ENCODE measurements at regions not wholly inside any gene's neighbourhood (a gene's known extent, or its start where the extent isn't known, plus 50 kb on each side); places are given as distances from the start of the nearest gene placed in this dataset.

DNA sequence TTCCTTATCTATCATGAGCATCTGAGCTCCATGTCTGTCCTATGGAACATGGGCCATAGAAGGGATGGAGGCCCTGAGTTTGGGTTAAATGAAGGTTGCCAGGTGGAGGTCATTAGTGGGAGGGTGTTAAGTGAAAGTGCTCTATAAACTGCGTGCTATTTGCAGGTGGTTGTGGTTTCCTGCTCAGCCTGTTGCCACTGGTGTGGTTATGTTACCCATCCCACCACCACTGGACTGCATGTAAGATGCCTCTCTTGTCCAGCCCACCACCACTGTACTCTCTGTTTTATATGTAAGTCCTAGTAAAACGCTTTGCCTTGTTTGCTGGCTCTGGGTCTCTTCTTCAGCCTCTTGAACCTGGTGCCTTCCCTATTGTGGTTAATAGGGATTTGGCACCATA is 711.2 kb downstream of the SORCS3 start:
- TF ChIP-seq, protein P1, sequence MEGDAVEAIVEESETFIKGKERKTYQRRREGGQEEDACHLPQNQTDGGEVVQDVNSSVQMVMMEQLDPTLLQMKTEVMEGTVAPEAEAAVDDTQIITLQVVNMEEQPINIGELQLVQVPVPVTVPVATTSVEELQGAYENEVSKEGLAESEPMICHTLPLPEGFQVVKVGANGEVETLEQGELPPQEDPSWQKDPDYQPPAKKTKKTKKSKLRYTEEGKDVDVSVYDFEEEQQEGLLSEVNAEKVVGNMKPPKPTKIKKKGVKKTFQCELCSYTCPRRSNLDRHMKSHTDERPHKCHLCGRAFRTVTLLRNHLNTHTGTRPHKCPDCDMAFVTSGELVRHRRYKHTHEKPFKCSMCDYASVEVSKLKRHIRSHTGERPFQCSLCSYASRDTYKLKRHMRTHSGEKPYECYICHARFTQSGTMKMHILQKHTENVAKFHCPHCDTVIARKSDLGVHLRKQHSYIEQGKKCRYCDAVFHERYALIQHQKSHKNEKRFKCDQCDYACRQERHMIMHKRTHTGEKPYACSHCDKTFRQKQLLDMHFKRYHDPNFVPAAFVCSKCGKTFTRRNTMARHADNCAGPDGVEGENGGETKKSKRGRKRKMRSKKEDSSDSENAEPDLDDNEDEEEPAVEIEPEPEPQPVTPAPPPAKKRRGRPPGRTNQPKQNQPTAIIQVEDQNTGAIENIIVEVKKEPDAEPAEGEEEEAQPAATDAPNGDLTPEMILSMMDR (IDR thresholded peaks at IDR 0.05; ENCODE audit: insufficient read depth, low read length, poor library complexity, severe bottlenecking) = no peak
- TF ChIP-seq EZH2phosphoT487 (conservative IDR thresholded peaks at IDR 0.05; ENCODE audit: low read length) = no peak
